GM23248 (cell line): ENCODE measurements at regions not wholly inside any gene's neighbourhood (a gene's known extent, or its start where the extent isn't known, plus 50 kb on each side); places are given as distances from the start of the nearest gene placed in this dataset.
"Not testable (repeated sequence)": the region's sequence is repeated elsewhere in the genome, so short reads cannot be mapped to it uniquely, and the experiment has no call there.

Experiments used
- EZH2 ChIP-seq: fragments of 200-600 bp; sonication (generic); IDR thresholded peaks from 2 replicates; pipeline ENCODE4 v1.6.1; 2018; ENCODE audit warnings: antibody characterized with exemption, mild to moderate bottlenecking; ENCODE audit not compliant: insufficient read depth, poor library complexity, severe bottlenecking
- EZH2phosphoT487 ChIP-seq: fragments of 200-600 bp; sonication (generic); IDR thresholded peaks from 2 replicates; pipeline ENCODE4 v1.6.1; 2018; ENCODE audit warnings: antibody characterized with exemption, moderate library complexity, mild to moderate bottlenecking, low read depth; ENCODE audit not compliant: insufficient read depth

GRCh38 chr5:153935151-153935550, 103.6 kb downstream of the FAM114A2 start:
- not testable (repeated sequence) for TF ChIP-seq EZH2, EZH2phosphoT487
